Tibial artery (tissue), 4 donors: ENCODE measurements at regions not wholly inside any gene's neighbourhood (a gene's known extent, or its start where the extent isn't known, plus 50 kb on each side); places are given as distances from the start of the nearest gene placed in this dataset.
"Not testable (repeated sequence)": the region's sequence is repeated elsewhere in the genome, so short reads cannot be mapped to it uniquely, and the experiment has no call there.

Experiments used
- DNase-seq, 2 donors: peaks; one replicate each; pipeline ENCODE4 v3.0.0-alpha.2; 2019
- H3K27ac ChIP-seq, 2 donors: fragments of 200-600 bp; sonication (generic) in 1 of 2; 1 replicate in 1 of 2; 2 replicates in 1 of 2; pipeline ENCODE4 v1.5.1; 2018 to 2019; ENCODE audit warnings: mild to moderate bottlenecking in 1 of 2
- H3K27me3 ChIP-seq, 2 donors: fragments of 200-600 bp; sonication (generic) in 1 of 2; one replicate each; pipeline versions ENCODE4 v1.5.1 to v1.6.0; 2016 to 2019
- H3K36me3 ChIP-seq, 3 donors: fragments of 200-600 bp; sonication (generic) in 2 of 3; one replicate each; pipeline ENCODE4 v1.5.1; 2016 to 2019; ENCODE audit warnings: mild to moderate bottlenecking in 2 of 3
- H3K4me1 ChIP-seq, 4 donors: fragments of 200-600 bp; sonication (generic) in 2 of 4; 1 replicate in 3 of 4; 2 replicates in 1 of 4; pipeline ENCODE4 v1.5.1; 2016 to 2019
- H3K4me3 ChIP-seq, 2 donors: fragments of 200-600 bp; sonication (generic) in 1 of 2; 1 replicate in 1 of 2; 2 replicates in 1 of 2; pipeline ENCODE4 v1.5.1; 2018 to 2019; ENCODE audit warnings: mild to moderate bottlenecking in 2 of 2
- H3K9me3 ChIP-seq, 3 donors: fragments of 200-600 bp; sonication (generic) in 1 of 3; one replicate each; pipeline ENCODE4 v1.5.1; 2016 to 2019
- intact Hi-C: fragments of 100-400 bp; cut with DNase I; formaldehyde crosslinking; loops from one replicate; pipeline ENCODE4 v1.15.0; 2023; ENCODE audit warnings: low total_unique reads
- TF ChIP-seq, protein P1 (sequence below), 2 experiments: fragments of 200-600 bp in 1 of 2; fragments of 450-650 bp in 1 of 2; IDR thresholded peaks; one replicate each; pipeline ENCODE4 v1.5.1; 2017 to 2019; ENCODE audit warnings: antibody characterized with exemption in 2 of 2, mild to moderate bottlenecking in 1 of 2, moderate library complexity in 1 of 2

DNA sequence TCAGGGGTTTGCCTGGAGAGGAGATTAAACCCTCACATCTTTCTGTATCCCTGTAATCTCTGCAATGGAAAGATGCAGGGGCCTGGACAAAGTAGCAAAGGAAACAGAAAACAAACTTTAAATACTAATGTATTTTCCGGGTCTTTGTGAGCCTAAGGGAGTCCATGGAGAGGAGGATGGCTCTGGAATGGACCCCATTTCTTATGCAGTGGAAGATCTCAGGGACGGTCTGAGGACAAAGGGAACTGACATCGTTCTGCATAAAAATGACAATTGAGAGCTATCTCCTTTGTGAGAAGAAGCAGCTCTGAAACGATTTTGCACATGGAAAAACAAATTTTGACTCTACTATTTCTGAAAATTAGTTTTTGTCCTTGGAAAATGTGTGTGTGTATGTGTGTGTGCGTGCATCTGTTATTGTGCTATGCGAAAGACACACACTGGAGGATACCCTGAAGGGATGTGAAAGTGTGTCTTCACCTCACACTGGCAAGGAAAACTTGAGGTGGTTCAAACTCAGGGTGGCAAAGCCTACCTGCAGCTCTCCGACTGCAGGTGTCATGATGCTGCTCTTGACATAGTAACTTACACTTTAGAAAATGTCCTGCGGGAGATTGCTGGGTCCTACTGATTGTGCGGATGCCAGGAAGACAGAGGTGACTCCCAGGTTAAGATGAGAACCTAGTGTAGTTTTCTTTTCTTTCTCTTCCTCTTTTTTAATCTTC lies 126.4 kb upstream of the JADE1 start:
- intact Hi-C loops = no loop called here

DNA sequence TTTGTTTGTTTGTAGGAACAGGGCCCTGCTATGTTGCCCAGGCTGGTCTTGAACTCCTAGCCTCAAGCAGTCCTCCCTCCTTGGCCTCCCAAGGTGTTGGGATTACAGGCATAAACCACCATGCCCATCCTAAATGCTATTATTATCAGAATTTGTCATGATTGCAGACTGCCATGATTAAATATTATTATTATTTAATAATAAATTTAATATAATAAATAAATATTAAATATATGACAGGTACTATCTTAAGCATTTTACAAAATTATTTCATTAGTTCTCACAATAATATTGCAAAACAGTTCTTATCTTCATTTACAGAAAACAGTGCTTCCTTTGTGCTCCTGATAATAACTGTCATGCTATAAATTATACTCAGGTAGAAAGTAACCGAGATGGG lies 133.4 kb upstream of the JADE1 start:
- intact Hi-C loops = no loop called here
- DNase-seq = no peak
- no peaks in the 10 kb centered on the region for H3K36me3 ChIP-seq
- no peak overlapping the region for H3K4me3 ChIP-seq
- no peaks in the 10 kb centered on the region for H3K9me3 ChIP-seq
- no peak overlapping the region for H3K27ac ChIP-seq
- TF ChIP-seq, protein P1, sequence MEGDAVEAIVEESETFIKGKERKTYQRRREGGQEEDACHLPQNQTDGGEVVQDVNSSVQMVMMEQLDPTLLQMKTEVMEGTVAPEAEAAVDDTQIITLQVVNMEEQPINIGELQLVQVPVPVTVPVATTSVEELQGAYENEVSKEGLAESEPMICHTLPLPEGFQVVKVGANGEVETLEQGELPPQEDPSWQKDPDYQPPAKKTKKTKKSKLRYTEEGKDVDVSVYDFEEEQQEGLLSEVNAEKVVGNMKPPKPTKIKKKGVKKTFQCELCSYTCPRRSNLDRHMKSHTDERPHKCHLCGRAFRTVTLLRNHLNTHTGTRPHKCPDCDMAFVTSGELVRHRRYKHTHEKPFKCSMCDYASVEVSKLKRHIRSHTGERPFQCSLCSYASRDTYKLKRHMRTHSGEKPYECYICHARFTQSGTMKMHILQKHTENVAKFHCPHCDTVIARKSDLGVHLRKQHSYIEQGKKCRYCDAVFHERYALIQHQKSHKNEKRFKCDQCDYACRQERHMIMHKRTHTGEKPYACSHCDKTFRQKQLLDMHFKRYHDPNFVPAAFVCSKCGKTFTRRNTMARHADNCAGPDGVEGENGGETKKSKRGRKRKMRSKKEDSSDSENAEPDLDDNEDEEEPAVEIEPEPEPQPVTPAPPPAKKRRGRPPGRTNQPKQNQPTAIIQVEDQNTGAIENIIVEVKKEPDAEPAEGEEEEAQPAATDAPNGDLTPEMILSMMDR (IDR thresholded peaks at IDR 0.05) = no peak
- no peaks in the 10 kb centered on the region for H3K27me3 ChIP-seq
- H3K4me1 ChIP-seq = peaks cover 0 to 12% (median 11%) of the 10 kb centered on the region in 4 donors

More for the DNA sequence above, 126.4 kb upstream of the JADE1 start:
- TF ChIP-seq, protein P1 (IDR thresholded peaks at IDR 0.05) = no peak
- H3K4me3 ChIP-seq = no peak overlapping the region
- no peaks in the 10 kb centered on the region for H3K27me3 ChIP-seq
- no peak overlapping the region for H3K27ac ChIP-seq
- H3K9me3 ChIP-seq = no peaks in the 10 kb centered on the region
- no peaks in the 10 kb centered on the region for H3K36me3 ChIP-seq
- no peak for DNase-seq
- no peaks in the 10 kb centered on the region for H3K4me1 ChIP-seq

DNA sequence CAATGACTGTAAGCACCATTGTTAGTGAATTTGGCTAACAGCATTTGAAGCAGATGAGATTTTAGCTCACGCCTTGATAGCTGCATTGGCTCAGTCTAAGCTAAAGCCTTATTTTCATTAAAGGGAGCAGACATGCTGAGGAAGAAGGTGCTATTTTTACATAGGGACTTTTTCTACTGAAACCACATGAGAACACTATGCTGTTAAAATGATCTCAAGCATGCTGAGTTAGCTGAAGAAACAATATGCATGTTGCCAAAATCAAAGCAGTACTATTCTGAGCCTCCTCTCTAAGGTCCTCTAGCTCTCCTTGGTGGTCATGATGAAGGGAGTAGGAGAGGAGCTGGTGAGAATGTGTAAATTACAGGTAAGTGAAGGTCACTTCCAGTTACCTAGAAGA lies 134.4 kb upstream of the JADE1 start:
- intact Hi-C loops = no loop called here
- TF ChIP-seq, protein P1 (IDR thresholded peaks at IDR 0.05) = peak in 1 of 2 experiments; percentile 22
- Histone ChIP-seq H3K4me1 (peaks cover 0 to 12% (median 11%) of the 10 kb centered on the region in 4 donors), H3K27me3 (no peaks in the 10 kb centered on the region), H3K36me3 (no peaks in the 10 kb centered on the region), H3K9me3 (no peaks in the 10 kb centered on the region), H3K4me3 (no peak overlapping the region), H3K27ac (peak overlapping the region in 1 of 2 donors; percentile 41)
- no peak for DNase-seq

DNA sequence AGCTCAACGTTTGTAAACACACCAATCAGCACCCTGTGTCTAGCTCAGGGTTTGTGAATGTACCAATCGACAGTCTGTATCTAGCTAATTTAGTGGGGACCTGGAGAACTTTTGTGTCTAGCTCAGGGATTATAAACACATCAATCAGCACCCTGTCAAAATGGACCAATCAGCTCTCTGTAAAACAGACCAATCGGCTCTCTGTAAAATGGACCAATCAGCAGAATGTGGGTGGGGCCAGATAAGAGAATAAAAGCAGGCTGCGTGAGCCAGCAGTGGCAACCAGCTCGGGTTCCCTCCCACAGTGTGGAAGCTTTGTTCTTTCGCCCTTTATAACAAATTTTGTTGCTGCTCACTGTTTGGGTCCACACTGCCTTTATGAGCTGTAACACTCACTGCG lies 136.3 kb upstream of the JADE1 start:
- H3K9me3 ChIP-seq, H3K27me3 ChIP-seq, DNase-seq, H3K4me3 ChIP-seq, H3K36me3 ChIP-seq, H3K27ac ChIP-seq, intact Hi-C loops: not testable (repeated sequence)
- H3K4me1 ChIP-seq = peaks cover 0 to 12% (median 11%) of the 10 kb centered on the region in 4 donors

DNA sequence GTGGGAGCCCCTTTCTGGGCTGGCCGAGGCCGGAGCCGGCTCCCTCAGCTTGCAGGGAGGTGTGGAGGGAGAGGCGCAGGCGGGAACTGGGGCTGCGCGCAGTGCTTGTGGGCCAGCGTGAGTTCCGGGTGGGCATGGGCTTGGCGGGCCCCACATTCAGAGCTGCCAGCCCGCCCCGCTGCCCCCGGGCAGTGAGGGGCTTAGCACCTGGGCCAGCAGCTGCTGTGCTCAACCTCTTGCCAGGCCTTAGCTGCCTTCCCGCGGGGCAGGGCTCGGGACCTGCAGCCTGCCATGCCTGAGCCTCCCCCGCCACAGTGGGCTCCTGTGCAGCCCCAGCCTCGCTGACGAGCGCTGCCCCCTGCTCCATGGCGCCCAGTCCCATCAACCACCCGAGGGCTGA lies 136.9 kb upstream of the JADE1 start:
- H3K36me3 ChIP-seq, H3K27ac ChIP-seq, H3K27me3 ChIP-seq, H3K4me3 ChIP-seq, DNase-seq, H3K9me3 ChIP-seq, intact Hi-C loops: not testable (repeated sequence)
- peaks cover 0 to 12% (median 11%) of the 10 kb centered on the region in 4 donors for H3K4me1 ChIP-seq

DNA sequence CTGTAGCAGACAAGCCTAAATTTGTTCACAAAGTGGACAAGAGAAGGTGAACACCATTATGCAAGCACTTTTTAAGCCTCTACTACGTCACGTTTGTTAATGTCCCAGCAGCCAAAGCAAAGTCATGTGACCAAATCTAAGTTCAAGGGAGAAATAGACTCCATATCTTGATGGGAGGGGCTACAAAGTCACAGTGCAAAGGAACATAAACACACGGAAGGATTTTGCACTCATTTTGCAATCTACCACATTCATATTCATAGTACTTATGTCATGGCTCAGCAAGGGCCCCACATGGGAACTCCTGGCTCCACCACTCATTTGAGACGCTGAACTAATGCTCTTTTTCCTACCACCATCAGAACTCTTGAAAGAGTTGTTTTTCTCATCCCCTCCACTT lies 139.0 kb upstream of the JADE1 start:
- no peak for DNase-seq
- intact Hi-C loops = no loop called here

More for the DNA sequence above, 139.0 kb upstream of the JADE1 start:
- Histone ChIP-seq H3K4me3 (no peak overlapping the region), H3K9me3 (no peaks in the 10 kb centered on the region), H3K4me1 (peaks cover 0 to 12% (median 11%) of the 10 kb centered on the region in 4 donors), H3K27ac (no peak overlapping the region), H3K36me3 (no peaks in the 10 kb centered on the region), H3K27me3 (no peaks in the 10 kb centered on the region)
- TF ChIP-seq, protein P1 (IDR thresholded peaks at IDR 0.05) = no peak
